SJCRH30 (cell line): ENCODE measurements at regions not wholly inside any gene's neighbourhood (a gene's known extent, or its start where the extent isn't known, plus 50 kb on each side); places are given as distances from the start of the nearest gene placed in this dataset.

Experiments
- DNase-seq, 2 experiments: peaks; one replicate each; pipeline ENCODE4 v3.0.0-alpha.2; 2015 to 2020
- H3K27ac ChIP-seq: fragments of 250-450 bp; sonication (Bioruptor Pico); 2 replicates; pipeline ENCODE4 v1.5.1; 2020; ENCODE audit warnings: mild to moderate bottlenecking, moderate library complexity
- H3K27me3 ChIP-seq: fragments of 250-450 bp; sonication (Bioruptor Pico); 2 replicates; pipeline ENCODE4 v1.5.1; 2020; ENCODE audit warnings: mild to moderate bottlenecking, moderate library complexity
- H3K36me3 ChIP-seq: fragments of 250-450 bp; sonication (Bioruptor Pico); 2 replicates; pipeline ENCODE4 v1.5.1; 2020; ENCODE audit warnings: mild to moderate bottlenecking, moderate library complexity
- H3K4me1 ChIP-seq: fragments of 250-450 bp; sonication (Bioruptor Pico); 2 replicates; pipeline ENCODE4 v1.5.1; 2020; ENCODE audit warnings: mild to moderate bottlenecking, moderate library complexity
- H3K4me3 ChIP-seq: fragments of 250-450 bp; sonication (Bioruptor Pico); 2 replicates; pipeline ENCODE4 v1.5.1; 2020; ENCODE audit warnings: mild to moderate bottlenecking, moderate library complexity
- H3K9me3 ChIP-seq: fragments of 250-450 bp; sonication (Bioruptor Pico); replicated peaks from 2 replicates; pipeline ENCODE4 v1.5.1; 2020; ENCODE audit warnings: mild to moderate bottlenecking, moderate library complexity

DNA sequence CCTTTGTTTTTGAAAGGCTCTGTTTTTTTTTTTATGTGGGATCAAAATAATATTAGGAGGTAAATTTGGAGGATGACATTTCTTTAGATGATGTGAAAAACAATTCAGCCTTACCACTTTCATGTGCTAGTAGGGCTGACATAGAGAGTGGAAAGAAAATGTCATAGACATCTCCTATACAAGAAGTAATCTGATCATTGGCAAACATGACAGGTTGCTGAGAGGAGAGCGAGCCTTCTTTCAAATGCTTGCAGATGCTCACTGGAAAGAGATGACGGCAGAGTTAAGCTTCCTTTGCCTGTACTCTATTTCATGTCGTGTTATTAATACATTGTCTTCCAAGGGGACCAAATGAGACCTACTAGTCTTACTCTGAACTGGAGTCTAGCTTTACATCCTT is 160.1 kb upstream of the DAP start:
- Histone ChIP-seq H3K4me3 (no peak overlapping the region), H3K36me3 (no peaks in the 10 kb centered on the region), H3K27ac (no peak overlapping the region), H3K9me3 (no peaks in the 10 kb centered on the region), H3K4me1 (no peaks in the 10 kb centered on the region), H3K27me3 (no peaks in the 10 kb centered on the region)
- DNase-seq = no peak

DNA sequence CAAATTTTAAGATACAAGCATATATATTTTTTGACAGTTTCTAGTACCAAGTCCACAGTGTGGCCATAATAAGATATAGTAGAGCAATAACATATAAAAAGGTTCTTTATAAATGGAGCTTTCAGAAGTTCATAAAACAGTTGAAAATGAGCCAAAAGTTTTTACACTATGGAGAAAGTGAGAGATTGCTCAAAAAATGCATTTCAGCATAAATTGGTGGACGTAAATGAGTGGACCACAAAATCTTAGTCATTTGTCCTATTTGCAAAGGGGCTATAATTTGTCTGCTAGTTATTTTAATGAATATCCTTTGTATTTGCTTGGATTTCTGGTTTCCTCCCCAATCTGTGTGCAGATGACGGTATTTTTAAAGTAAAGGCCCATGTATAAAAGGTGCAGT is 159.4 kb upstream of the DAP start:
- Histone ChIP-seq H3K27ac (no peak overlapping the region), H3K9me3 (no peaks in the 10 kb centered on the region), H3K36me3 (no peaks in the 10 kb centered on the region), H3K27me3 (no peaks in the 10 kb centered on the region), H3K4me3 (no peak overlapping the region), H3K4me1 (no peaks in the 10 kb centered on the region)
- DNase-seq = no peak

- H3K4me3 ChIP-seq = no peak overlapping the region
- no peak overlapping the region for H3K27ac ChIP-seq
- DNase-seq = no peak
- no peaks in the 10 kb centered on the region for H3K36me3 ChIP-seq
- no peaks in the 10 kb centered on the region for H3K9me3 ChIP-seq
- H3K27me3 ChIP-seq = no peaks in the 10 kb centered on the region
- no peaks in the 10 kb centered on the region for H3K4me1 ChIP-seq
These were observed 153.9 kb upstream of the DAP start for GRCh38 chr5:10914741-10915480.

- Histone ChIP-seq H3K36me3 (no peaks in the 10 kb centered on the region), H3K4me1 (no peaks in the 10 kb centered on the region), H3K9me3 (no peaks in the 10 kb centered on the region), H3K27me3 (no peaks in the 10 kb centered on the region), H3K27ac (no peak overlapping the region), H3K4me3 (no peak overlapping the region)
- DNase-seq = no peak
These were observed 152.8 kb upstream of the DAP start for GRCh38 chr5:10913841-10914240.

- no peaks in the 10 kb centered on the region for H3K4me1 ChIP-seq
- H3K27ac ChIP-seq = no peak overlapping the region
- no peak for DNase-seq
- no peak overlapping the region for H3K4me3 ChIP-seq
- H3K9me3 ChIP-seq = no peaks in the 10 kb centered on the region
- H3K36me3 ChIP-seq = no peaks in the 10 kb centered on the region
- no peaks in the 10 kb centered on the region for H3K27me3 ChIP-seq
These were observed 152.3 kb upstream of the DAP start for GRCh38 chr5:10913181-10913810.

- Histone ChIP-seq H3K27me3 (no peaks in the 10 kb centered on the region), H3K4me3 (no peak overlapping the region), H3K27ac (no peak overlapping the region), H3K4me1 (no peaks in the 10 kb centered on the region), H3K9me3 (no peaks in the 10 kb centered on the region), H3K36me3 (no peaks in the 10 kb centered on the region)
- DNase-seq = no peak
These were observed 151.4 kb upstream of the DAP start for GRCh38 chr5:10912435-10912834.

- Histone ChIP-seq H3K27ac (no peak overlapping the region), H3K9me3 (no peaks in the 10 kb centered on the region), H3K4me1 (no peaks in the 10 kb centered on the region), H3K36me3 (no peaks in the 10 kb centered on the region), H3K27me3 (no peaks in the 10 kb centered on the region), H3K4me3 (no peak overlapping the region)
- DNase-seq = no peak
These were observed 149.2 kb upstream of the DAP start for GRCh38 chr5:10910261-10910660.

DNA sequence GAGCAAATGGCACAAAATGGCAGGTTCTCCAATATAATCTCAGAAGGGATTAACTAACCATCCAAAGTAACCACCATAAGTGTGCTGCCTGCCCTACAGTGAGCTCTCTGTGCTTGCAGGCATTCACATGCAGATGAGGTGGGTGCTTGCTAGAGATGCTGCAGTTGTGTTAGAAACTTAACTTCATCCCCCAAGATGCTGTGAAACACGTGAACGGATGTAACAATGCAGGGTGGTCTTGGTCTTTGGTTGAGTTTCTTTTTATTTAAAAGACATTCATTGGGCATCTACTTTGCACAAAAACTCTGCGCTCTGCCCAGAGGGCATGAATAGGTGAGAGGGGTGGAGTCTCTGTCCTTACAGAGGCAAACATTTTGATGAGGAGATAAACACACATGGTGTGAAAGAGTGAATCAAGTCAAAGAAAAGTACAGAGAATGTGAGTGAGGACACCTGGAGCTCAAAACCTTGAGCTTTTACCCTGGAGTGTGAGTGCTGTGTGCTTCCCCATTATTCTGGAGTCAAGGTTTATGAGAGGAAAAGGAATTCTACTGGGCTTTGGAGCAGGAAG is 143.9 kb upstream of the DAP start:
- H3K36me3 ChIP-seq = no peaks in the 10 kb centered on the region
- no peaks in the 10 kb centered on the region for H3K9me3 ChIP-seq
- H3K27me3 ChIP-seq = no peaks in the 10 kb centered on the region
- H3K27ac ChIP-seq = no peak overlapping the region
- no peak overlapping the region for H3K4me3 ChIP-seq
- no peak for DNase-seq
- no peaks in the 10 kb centered on the region for H3K4me1 ChIP-seq

- H3K4me1 ChIP-seq = no peaks in the 10 kb centered on the region
- no peaks in the 10 kb centered on the region for H3K9me3 ChIP-seq
- no peaks in the 10 kb centered on the region for H3K27me3 ChIP-seq
- H3K27ac ChIP-seq = no peak overlapping the region
- no peaks in the 10 kb centered on the region for H3K36me3 ChIP-seq
- DNase-seq = no peak
- H3K4me3 ChIP-seq = no peak overlapping the region
These were observed 142.9 kb upstream of the DAP start for GRCh38 chr5:10903786-10904560.

DNA sequence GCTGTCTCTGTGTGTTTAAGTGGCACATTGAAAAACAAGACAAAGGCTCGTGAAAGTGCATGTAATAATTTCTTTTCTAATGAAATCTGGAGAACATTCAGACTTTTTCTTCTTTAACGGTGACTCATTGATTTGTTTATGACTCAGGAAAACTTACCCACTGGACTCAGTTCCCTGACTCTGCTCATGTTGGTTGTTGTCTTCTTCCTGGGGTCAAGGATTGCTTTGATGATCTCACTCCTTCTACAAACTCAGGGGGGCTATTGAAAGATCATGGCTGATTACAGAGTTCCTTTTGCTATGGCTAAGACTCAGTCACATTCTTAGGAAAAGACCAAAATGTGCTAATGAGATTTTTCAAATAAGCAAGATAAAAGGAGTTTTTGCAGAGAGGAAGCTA is 141.1 kb upstream of the DAP start:
- H3K4me1 ChIP-seq = no peaks in the 10 kb centered on the region
- no peaks in the 10 kb centered on the region for H3K9me3 ChIP-seq
- no peak overlapping the region for H3K27ac ChIP-seq
- no peaks in the 10 kb centered on the region for H3K27me3 ChIP-seq
- DNase-seq = no peak
- no peaks in the 10 kb centered on the region for H3K36me3 ChIP-seq
- no peak overlapping the region for H3K4me3 ChIP-seq

DNA sequence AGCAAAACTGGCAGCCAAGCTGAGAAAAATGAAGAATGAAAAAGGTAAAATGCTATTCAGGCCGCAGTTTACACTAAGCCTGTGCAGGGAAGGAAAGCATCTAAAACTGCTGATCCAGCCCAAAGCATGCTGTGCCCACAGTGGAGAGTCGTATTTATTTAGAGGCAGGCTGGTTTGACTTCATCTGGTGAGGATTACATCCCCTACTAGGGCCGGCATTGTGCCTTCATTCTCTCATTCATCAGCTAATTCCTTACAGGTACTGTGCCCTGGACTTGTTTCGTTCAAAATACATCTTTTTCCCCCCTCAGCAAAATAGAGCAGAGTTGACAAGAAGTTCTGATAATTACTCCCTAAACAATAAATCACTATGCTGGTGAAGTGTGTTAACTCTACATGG is 137.5 kb upstream of the DAP start:
- no peaks in the 10 kb centered on the region for H3K27me3 ChIP-seq
- DNase-seq = no peak
- no peak overlapping the region for H3K4me3 ChIP-seq
- H3K36me3 ChIP-seq = no peaks in the 10 kb centered on the region
- no peaks in the 10 kb centered on the region for H3K4me1 ChIP-seq
- no peak overlapping the region for H3K27ac ChIP-seq
- H3K9me3 ChIP-seq = no peaks in the 10 kb centered on the region

DNA sequence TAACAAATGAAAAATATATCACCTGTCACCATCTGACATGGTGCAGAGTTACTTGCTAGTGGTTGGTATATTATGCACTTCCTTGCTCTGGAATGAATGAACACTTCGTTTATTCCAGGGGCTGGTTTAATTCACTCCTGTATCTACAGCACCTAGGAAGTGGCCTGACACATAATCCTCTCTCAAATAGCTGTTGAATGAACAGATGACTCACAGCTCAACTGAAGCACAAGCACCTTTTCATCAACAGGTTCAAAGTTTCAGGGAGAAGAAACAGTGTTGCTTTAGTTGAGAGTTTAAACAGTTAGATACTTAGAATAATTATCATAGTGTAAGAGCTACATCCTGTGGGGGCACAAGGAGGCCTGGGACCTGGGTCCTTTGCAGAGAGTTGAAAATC is 135.0 kb upstream of the DAP start:
- Histone ChIP-seq H3K9me3 (no peaks in the 10 kb centered on the region), H3K27ac (no peak overlapping the region), H3K4me1 (no peaks in the 10 kb centered on the region), H3K4me3 (no peak overlapping the region), H3K36me3 (no peaks in the 10 kb centered on the region), H3K27me3 (no peaks in the 10 kb centered on the region)
- DNase-seq = no peak

- H3K36me3 ChIP-seq = no peaks in the 10 kb centered on the region
- DNase-seq = no peak
- H3K27ac ChIP-seq = no peak overlapping the region
- H3K4me3 ChIP-seq = no peak overlapping the region
- no peaks in the 10 kb centered on the region for H3K4me1 ChIP-seq
- no peaks in the 10 kb centered on the region for H3K9me3 ChIP-seq
- no peaks in the 10 kb centered on the region for H3K27me3 ChIP-seq
These were observed 133.5 kb upstream of the DAP start for GRCh38 chr5:10894445-10895054.

GRCh38 chr5:10892911-10893215 is 131.8 kb upstream of the DAP start:
- no peak for DNase-seq
- H3K27ac ChIP-seq = no peak overlapping the region
- H3K4me3 ChIP-seq = no peak overlapping the region
- H3K27me3 ChIP-seq = no peaks in the 10 kb centered on the region
- H3K4me1 ChIP-seq = no peaks in the 10 kb centered on the region
- no peaks in the 10 kb centered on the region for H3K36me3 ChIP-seq
- no peaks in the 10 kb centered on the region for H3K9me3 ChIP-seq
